Colon (tissue), 2 donors: ENCODE measurements at regions not wholly inside any gene's neighbourhood (a gene's known extent, or its start where the extent isn't known, plus 50 kb on each side); places are given as distances from the start of the nearest gene placed in this dataset.
"Not testable (repeated sequence)": the region's sequence is repeated elsewhere in the genome, so short reads cannot be mapped to it uniquely, and the experiment has no call there.

Source experiments
- FAIRE-seq: peaks from 2 replicates; lab custom pipeline; 2012; peaks lifted over from hg19 to GRCh38; lab: Jason Lieb, UNC
- donor health status: control.
- donor health status: control.

GRCh38 chr4:116016201-116016600 lies 902.8 kb upstream of the NDST4 start:
- no peak for FAIRE-seq

GRCh38 chr4:116015549-116015948 lies 902.1 kb upstream of the NDST4 start:
- FAIRE-seq = no peak

GRCh38 chr4:116015062-116015461 lies 901.6 kb upstream of the NDST4 start:
- no peak for FAIRE-seq

- no peak for FAIRE-seq
Measured at GRCh38 chr4:116010923-116011322, 897.5 kb upstream of the NDST4 start.

GRCh38 chr4:116005806-116006088 lies 892.3 kb upstream of the NDST4 start:
- no peak for FAIRE-seq

GRCh38 chr4:116005037-116005805 lies 891.8 kb upstream of the NDST4 start:
- no peak for FAIRE-seq

- no peak for FAIRE-seq
Measured at GRCh38 chr4:116001291-116001690, 887.9 kb upstream of the NDST4 start.

GRCh38 chr4:115986573-115986972 lies 873.2 kb upstream of the NDST4 start:
- FAIRE-seq = no peak

GRCh38 chr4:115975421-115976001 lies 862.1 kb upstream of the NDST4 start:
- not testable (repeated sequence) for FAIRE-seq

- FAIRE-seq = no peak
Measured at GRCh38 chr4:115973768-115974167, 860.3 kb upstream of the NDST4 start.

- FAIRE-seq = no peak
Measured at GRCh38 chr4:115972967-115973366, 859.5 kb upstream of the NDST4 start.

- FAIRE-seq = no peak
Measured at GRCh38 chr4:115970859-115971258, 857.4 kb upstream of the NDST4 start.

- FAIRE-seq = no peak
Measured at GRCh38 chr4:115969756-115970155, 856.3 kb upstream of the NDST4 start.

- peak; percentile 71 for FAIRE-seq
Measured at GRCh38 chr4:115965588-115965987, 852.2 kb upstream of the NDST4 start.

GRCh38 chr4:115956054-115956796 lies 842.8 kb upstream of the NDST4 start:
- not testable (repeated sequence) for FAIRE-seq

GRCh38 chr4:115950806-115951205 lies 837.4 kb upstream of the NDST4 start:
- FAIRE-seq = no peak

GRCh38 chr4:115949974-115950743 lies 836.7 kb upstream of the NDST4 start:
- not testable (repeated sequence) for FAIRE-seq

- FAIRE-seq = no peak
Measured at GRCh38 chr4:115945026-115945425, 831.6 kb upstream of the NDST4 start.

GRCh38 chr4:115944146-115944905 lies 830.9 kb upstream of the NDST4 start:
- FAIRE-seq = no peak

- no peak for FAIRE-seq
Measured at GRCh38 chr4:115938764-115939443, 825.5 kb upstream of the NDST4 start.

- no peak for FAIRE-seq
Measured at GRCh38 chr4:115929373-115929772, 816.0 kb upstream of the NDST4 start.
